HEK293 (cell line): ENCODE measurements at regions not wholly inside any gene's neighbourhood (a gene's known extent, or its start where the extent isn't known, plus 50 kb on each side); places are given as distances from the start of the nearest gene placed in this dataset.

Experiments used
- CTCF ChIA-PET: fragments of 350-600 bp; formaldehyde crosslinking; extraction: SDS; loops from one replicate; lab custom pipeline; 2021; ENCODE audit warnings: antibody characterized with exemption; lab: Yijun Ruan, JAX
- POLR2A ChIA-PET: fragments of 300-600 bp; formaldehyde crosslinking; extraction: SDS; loops from one replicate; lab custom pipeline; 2020; ENCODE audit warnings: antibody characterized with exemption, inconsistent platforms; lab: Yijun Ruan, JAX
- H3K27ac ChIP-seq: fragments of 200-500 bp; sonication (Bioruptor generic); 2 replicates; pipeline ENCODE4 v1.5.1; 2014; ENCODE audit warnings: low read depth, low read length, control low read depth, inconsistent platforms; ENCODE audit errors: extremely low read depth
- H3K36me3 ChIP-seq, 2 experiments: fragments of 200-500 bp in 1 of 2; sonication (Bioruptor generic) in 1 of 2; 1 replicate in 1 of 2; 2 replicates in 1 of 2; pipeline ENCODE4 v1.5.1; 2014 to 2017; ENCODE audit warnings: inconsistent platforms in 2 of 2, low read length in 2 of 2; ENCODE audit not compliant: control insufficient read depth in 2 of 2, insufficient read depth in 1 of 2
- H3K4me1 ChIP-seq: fragments of 200-500 bp; sonication (Bioruptor generic); 2 replicates; pipeline ENCODE4 v1.5.1; 2014; ENCODE audit warnings: mild to moderate bottlenecking, low read length, inconsistent platforms; ENCODE audit not compliant: control insufficient read depth, insufficient read depth
- H3K4me3 ChIP-seq: 2 replicates; pipeline ENCODE4 v1.5.1; 2011; ENCODE audit warnings: low read depth, mild to moderate bottlenecking, control low read depth, low read length, moderate library complexity
- H3K9me3 ChIP-seq: fragments of 200-500 bp; sonication (Bioruptor generic); 2 replicates; pipeline ENCODE4 v1.5.1; 2014; ENCODE audit warnings: low read depth, low read length, inconsistent platforms; ENCODE audit not compliant: control insufficient read depth, insufficient read depth
- GLI4 ChIP-seq: fragments of 450-650 bp; formaldehyde crosslinking; IDR thresholded peaks from 2 replicates; pipeline ENCODE4 v1.5.1; 2016; ENCODE audit warnings: missing biosample characterization, missing genetic modification characterization
- TSHZ1 ChIP-seq: fragments of 450-650 bp; formaldehyde crosslinking; IDR thresholded peaks from 2 replicates; pipeline ENCODE4 v1.5.1; 2016; ENCODE audit warnings: missing biosample characterization, missing genetic modification characterization, borderline replicate concordance
- ZBTB49 ChIP-seq: fragments of 450-650 bp; formaldehyde crosslinking; IDR thresholded peaks from 2 replicates; pipeline ENCODE4 v1.5.1; 2016; ENCODE audit warnings: missing biosample characterization, missing genetic modification characterization, low read depth
- ZEB2 ChIP-seq: fragments of 450-650 bp; formaldehyde crosslinking; IDR thresholded peaks from 2 replicates; pipeline ENCODE4 v1.5.1; 2016; ENCODE audit warnings: missing biosample characterization, missing genetic modification characterization
- ZFP41 ChIP-seq: fragments of 450-650 bp; formaldehyde crosslinking; IDR thresholded peaks from 2 replicates; pipeline ENCODE4 v1.5.1; 2016; ENCODE audit warnings: missing biosample characterization, missing genetic modification characterization, borderline replicate concordance
- ZNF155 ChIP-seq: fragments of 450-650 bp; formaldehyde crosslinking; IDR thresholded peaks from 2 replicates; pipeline ENCODE4 v1.5.1; 2016; ENCODE audit warnings: missing biosample characterization, missing genetic modification characterization
- ZNF157 ChIP-seq: fragments of 450-650 bp; formaldehyde crosslinking; IDR thresholded peaks from 2 replicates; pipeline ENCODE4 v1.5.1; 2016; ENCODE audit warnings: missing biosample characterization, missing genetic modification characterization
- ZNF16 ChIP-seq: fragments of 450-650 bp; formaldehyde crosslinking; IDR thresholded peaks from 2 replicates; pipeline ENCODE4 v1.5.1; 2016; ENCODE audit warnings: low read depth, missing biosample characterization, missing genetic modification characterization
- ZNF248 ChIP-seq: fragments of 450-650 bp; formaldehyde crosslinking; IDR thresholded peaks from 2 replicates; pipeline ENCODE4 v1.5.1; 2017; ENCODE audit warnings: missing biosample characterization, missing genetic modification characterization
- ZNF324 ChIP-seq: fragments of 450-650 bp; formaldehyde crosslinking; IDR thresholded peaks from 2 replicates; pipeline ENCODE4 v1.5.1; 2016; ENCODE audit warnings: missing biosample characterization, missing genetic modification characterization
- ZNF391 ChIP-seq: fragments of 450-650 bp; formaldehyde crosslinking; IDR thresholded peaks from 2 replicates; pipeline ENCODE4 v1.5.1; 2016; ENCODE audit warnings: low read depth, missing biosample characterization, missing genetic modification characterization, borderline replicate concordance
- ZNF558 ChIP-seq: fragments of 450-650 bp; formaldehyde crosslinking; IDR thresholded peaks from 2 replicates; pipeline ENCODE4 v1.5.1; 2016; ENCODE audit warnings: missing biosample characterization, missing genetic modification characterization
- ZNF624 ChIP-seq: fragments of 450-650 bp; formaldehyde crosslinking; IDR thresholded peaks from 2 replicates; pipeline ENCODE4 v1.5.1; 2017; ENCODE audit warnings: missing biosample characterization, missing genetic modification characterization
- ZNF629 ChIP-seq: fragments of 450-650 bp; formaldehyde crosslinking; IDR thresholded peaks from 2 replicates; pipeline ENCODE4 v1.5.1; 2017; ENCODE audit warnings: missing biosample characterization, missing genetic modification characterization
- ZNF654 ChIP-seq: fragments of 450-650 bp; formaldehyde crosslinking; IDR thresholded peaks from 2 replicates; pipeline ENCODE4 v1.5.1; 2016; ENCODE audit warnings: low read depth, missing biosample characterization, missing genetic modification characterization
- ZNF660 ChIP-seq: fragments of 450-650 bp; IDR thresholded peaks from 2 replicates; pipeline ENCODE4 v1.5.1; 2018; ENCODE audit warnings: missing biosample characterization, mild to moderate bottlenecking, missing genetic modification characterization
- ZNF776 ChIP-seq: fragments of 450-650 bp; formaldehyde crosslinking; IDR thresholded peaks from 2 replicates; pipeline ENCODE4 v1.5.0; 2017; ENCODE audit warnings: missing biosample characterization, missing genetic modification characterization, borderline replicate concordance
- TF ChIP-seq, protein P1 (sequence below): fragments of 450-650 bp; formaldehyde crosslinking; IDR thresholded peaks from 2 replicates; pipeline ENCODE4 v1.5.1; 2017; ENCODE audit warnings: missing biosample characterization, missing genetic modification characterization
- TF ChIP-seq, protein P2 (sequence below): fragments of 450-650 bp; formaldehyde crosslinking; IDR thresholded peaks from 2 replicates; pipeline ENCODE4 v1.5.1; 2016; ENCODE audit warnings: missing biosample characterization, missing genetic modification characterization

GRCh38 chrX:58025979-58026378 is 115.7 kb upstream of the ZXDA start (continued):
- TF ChIP-seq ZNF660, result peak; percentile 48; the same call in 1 of the 2 replicates
- TF ChIP-seq ZNF776 (tag by site-specific recombination), result no peak
- TF ChIP-seq ZNF624, result no peak
- TF ChIP-seq ZNF654 (tag by site-specific recombination), result peak; percentile 54
- TF ChIP-seq ZNF248 (tag by site-specific recombination), result no peak
- TF ChIP-seq ZNF391 (tag by site-specific recombination), result no peak
- TF ChIP-seq, all 188 proteins: peak for 4

DNA sequence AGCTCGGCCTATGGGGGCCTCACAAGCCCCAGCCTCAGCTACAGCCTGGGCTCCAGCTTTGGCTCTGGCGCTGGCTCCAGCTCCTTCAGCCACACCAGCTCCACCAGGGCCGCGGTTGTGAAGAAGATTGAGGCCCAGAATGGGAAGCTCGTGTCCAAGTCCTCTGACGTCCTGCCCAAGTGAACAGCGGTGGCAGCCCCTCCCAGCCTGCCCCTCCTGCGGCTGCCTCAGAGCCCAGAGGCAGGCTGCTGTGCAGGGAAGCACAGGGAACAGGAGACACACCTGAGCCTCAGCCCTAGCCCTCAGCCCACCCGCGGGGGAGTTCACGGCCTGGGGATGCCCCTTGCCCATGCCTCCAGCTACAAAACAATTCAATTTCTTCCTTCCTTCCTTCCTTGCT is 75.7 kb upstream of the ZXDA start:
- CTCF ChIA-PET, result interaction anchor here (0.7 kb wide), 1 partner anchor 143 kb away, joined by 3 read pairs; no protein-coding TSS in a partner anchor
- Histone ChIP-seq H3K9me3 (no peaks in the 10 kb centered on the region; the same call in none of the 2 replicates), H3K27ac (no peak overlapping the region), H3K4me3 (no peak overlapping the region), H3K4me1 (no peaks in the 10 kb centered on the region), H3K36me3 (no peaks in the 10 kb centered on the region)
- no peak for TF ChIP-seq ZNF155 (tag by site-specific recombination)
- POLR2A ChIA-PET, result no interaction called here

DNA sequence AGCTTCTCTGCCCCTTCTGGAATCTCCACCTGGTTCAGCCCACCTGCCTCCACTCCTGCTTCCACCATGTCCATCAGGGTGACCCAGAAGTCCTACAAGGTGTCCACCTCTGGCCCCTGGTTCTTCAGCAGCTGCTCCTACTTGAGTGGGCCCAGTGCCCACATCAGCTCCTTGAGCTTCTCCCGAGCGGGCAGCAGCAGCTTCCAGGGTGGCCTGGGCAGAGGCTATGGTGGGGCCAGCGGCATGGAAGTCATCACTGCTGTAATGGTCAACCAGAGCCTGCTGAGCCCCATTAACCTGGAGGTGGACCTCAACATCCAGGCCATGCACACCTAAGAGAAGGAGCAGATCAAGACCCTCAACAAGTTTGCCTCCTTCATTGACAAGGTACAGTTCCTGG is 74.4 kb upstream of the ZXDA start:
- Histone ChIP-seq H3K4me1 (no peaks in the 10 kb centered on the region), H3K27ac (no peak overlapping the region), H3K36me3 (no peaks in the 10 kb centered on the region), H3K9me3 (no peaks in the 10 kb centered on the region; the same call in none of the 2 replicates), H3K4me3 (no peak overlapping the region)
- no peak for TF ChIP-seq ZBTB49 (tag by site-specific recombination)
- no peak for TF ChIP-seq TSHZ1 (tag by site-specific recombination)
- no peak for TF ChIP-seq ZEB2 (tag by site-specific recombination)
- TF ChIP-seq ZNF16 (tag by site-specific recombination), result no peak
- TF ChIP-seq, protein P1, sequence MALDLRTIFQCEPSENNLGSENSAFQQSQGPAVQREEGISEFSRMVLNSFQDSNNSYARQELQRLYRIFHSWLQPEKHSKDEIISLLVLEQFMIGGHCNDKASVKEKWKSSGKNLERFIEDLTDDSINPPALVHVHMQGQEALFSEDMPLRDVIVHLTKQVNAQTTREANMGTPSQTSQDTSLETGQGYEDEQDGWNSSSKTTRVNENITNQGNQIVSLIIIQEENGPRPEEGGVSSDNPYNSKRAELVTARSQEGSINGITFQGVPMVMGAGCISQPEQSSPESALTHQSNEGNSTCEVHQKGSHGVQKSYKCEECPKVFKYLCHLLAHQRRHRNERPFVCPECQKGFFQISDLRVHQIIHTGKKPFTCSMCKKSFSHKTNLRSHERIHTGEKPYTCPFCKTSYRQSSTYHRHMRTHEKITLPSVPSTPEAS (tag by site-specific recombination), result no peak
- ChIA-PET POLR2A (no interaction called here), CTCF (no interaction called here)

- no peak overlapping the region for H3K4me3 ChIP-seq
- ChIA-PET CTCF (interaction anchor here (1.0 kb wide), 1 partner anchor 50 kb away, joined by 3 read pairs; no protein-coding TSS in a partner anchor), POLR2A (no interaction called here)
These were observed 67.7 kb upstream of the ZXDA start for GRCh38 chrX:57977992-57978391.

More at GRCh38 chrX:57977992-57978391, 67.7 kb upstream of the ZXDA start:
- Histone ChIP-seq H3K36me3 (no peaks in the 10 kb centered on the region), H3K27ac (no peak overlapping the region), H3K4me1 (no peaks in the 10 kb centered on the region), H3K9me3 (no peaks in the 10 kb centered on the region; the same call in 1 of the 2 replicates)
- no peak for TF ChIP-seq GLI4 (tag by site-specific recombination)
- TF ChIP-seq ZNF391 (tag by site-specific recombination), result no peak
- TF ChIP-seq ZNF157, result no peak
- no peak for TF ChIP-seq ZNF558 (tag by site-specific recombination)
- no peak for TF ChIP-seq ZFP41 (tag by site-specific recombination)
- TF ChIP-seq ZNF629 (tag by site-specific recombination), result no peak
- TF ChIP-seq, protein P2, sequence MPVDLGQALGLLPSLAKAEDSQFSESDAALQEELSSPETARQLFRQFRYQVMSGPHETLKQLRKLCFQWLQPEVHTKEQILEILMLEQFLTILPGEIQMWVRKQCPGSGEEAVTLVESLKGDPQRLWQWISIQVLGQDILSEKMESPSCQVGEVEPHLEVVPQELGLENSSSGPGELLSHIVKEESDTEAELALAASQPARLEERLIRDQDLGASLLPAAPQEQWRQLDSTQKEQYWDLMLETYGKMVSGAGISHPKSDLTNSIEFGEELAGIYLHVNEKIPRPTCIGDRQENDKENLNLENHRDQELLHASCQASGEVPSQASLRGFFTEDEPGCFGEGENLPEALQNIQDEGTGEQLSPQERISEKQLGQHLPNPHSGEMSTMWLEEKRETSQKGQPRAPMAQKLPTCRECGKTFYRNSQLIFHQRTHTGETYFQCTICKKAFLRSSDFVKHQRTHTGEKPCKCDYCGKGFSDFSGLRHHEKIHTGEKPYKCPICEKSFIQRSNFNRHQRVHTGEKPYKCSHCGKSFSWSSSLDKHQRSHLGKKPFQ (tag by site-specific recombination), result no peak
- TF ChIP-seq ZNF324 (tag by site-specific recombination), result no peak
